ENCODE measurements at regions not wholly inside any gene's neighbourhood (a gene's known extent, or its start where the extent isn't known, plus 50 kb on each side); places are given as distances from the start of the nearest gene placed in this dataset.
"Not testable (repeated sequence)": the region's sequence is repeated elsewhere in the genome, so short reads cannot be mapped to it uniquely, and the experiment has no call there.

GRCh38 chr5:100664140-100664539, 129.0 kb downstream of the FAM174A start:
- Histone ChIP-seq H3K4me3 (ENCODE audit: low read depth in 1 of 2, low read length in 2 of 2) (no peak overlapping the region), H3K36me3 (ENCODE audit: control insufficient read depth in 2 of 2, insufficient read depth in 2 of 2, low read length in 1 of 2) (no peaks in the 10 kb centered on the region), H3K9me3 (ENCODE audit: control insufficient read depth in 2 of 2, insufficient read depth in 1 of 2, low read depth in 1 of 2, low read length in 1 of 2) (no peaks in the 10 kb centered on the region), H3K4me1 (ENCODE audit: control insufficient read depth in 2 of 2, insufficient read depth in 2 of 2, low read length in 1 of 2) (no peaks in the 10 kb centered on the region), H3K27ac (ENCODE audit: low read depth in 2 of 2, low read length in 1 of 2) (no peak overlapping the region), H3K27me3 (ENCODE audit: control insufficient read depth in 1 of 2, insufficient read depth in 2 of 2, low read length in 2 of 2) (no peaks in the 10 kb centered on the region)
- WGBS, 2 donors = 95 to 97% methylated on average over 1 of the region's 1 CpG

- WGBS, 2 donors = 37 to 44% methylated on average over 4 of the region's 4 CpGs
- H3K4me1 ChIP-seq (ENCODE audit: control insufficient read depth in 2 of 2, insufficient read depth in 2 of 2, low read length in 1 of 2) = no peaks in the 10 kb centered on the region
- no peak overlapping the region for H3K27ac ChIP-seq (ENCODE audit: low read depth in 2 of 2, low read length in 1 of 2)
- no peaks in the 10 kb centered on the region for H3K9me3 ChIP-seq (ENCODE audit: control insufficient read depth in 2 of 2, insufficient read depth in 1 of 2, low read depth in 1 of 2, low read length in 1 of 2)
- no peaks in the 10 kb centered on the region for H3K36me3 ChIP-seq (ENCODE audit: control insufficient read depth in 2 of 2, insufficient read depth in 2 of 2, low read length in 1 of 2)
- no peaks in the 10 kb centered on the region for H3K27me3 ChIP-seq (ENCODE audit: control insufficient read depth in 1 of 2, insufficient read depth in 2 of 2, low read length in 2 of 2)
- H3K4me3 ChIP-seq (ENCODE audit: low read depth in 1 of 2, low read length in 2 of 2) = no peak overlapping the region
Observed at GRCh38 chr5:100667161-100667630, 132.0 kb downstream of the FAM174A start.

GRCh38 chr5:100668511-100668910, 133.3 kb downstream of the FAM174A start:
- Histone ChIP-seq H3K36me3 (ENCODE audit: control insufficient read depth in 2 of 2, insufficient read depth in 2 of 2, low read length in 1 of 2) (no peaks in the 10 kb centered on the region), H3K4me3 (ENCODE audit: low read depth in 1 of 2, low read length in 2 of 2) (no peak overlapping the region), H3K27ac (ENCODE audit: low read depth in 2 of 2, low read length in 1 of 2) (no peak overlapping the region), H3K4me1 (ENCODE audit: control insufficient read depth in 2 of 2, insufficient read depth in 2 of 2, low read length in 1 of 2) (no peaks in the 10 kb centered on the region), H3K27me3 (ENCODE audit: control insufficient read depth in 1 of 2, insufficient read depth in 2 of 2, low read length in 2 of 2) (no peaks in the 10 kb centered on the region), H3K9me3 (ENCODE audit: control insufficient read depth in 2 of 2, insufficient read depth in 1 of 2, low read depth in 1 of 2, low read length in 1 of 2) (no peaks in the 10 kb centered on the region)
- WGBS, 2 donors = 67 to 76% methylated on average over 3 of the region's 3 CpGs

GRCh38 chr5:100676817-100677631, 141.8 kb downstream of the FAM174A start:
- H3K4me1 ChIP-seq (ENCODE audit: control insufficient read depth in 2 of 2, insufficient read depth in 2 of 2, low read length in 1 of 2) = no peaks in the 10 kb centered on the region
- H3K27ac ChIP-seq (ENCODE audit: low read depth in 2 of 2, low read length in 1 of 2) = no peak overlapping the region
- H3K9me3 ChIP-seq (ENCODE audit: control insufficient read depth in 2 of 2, insufficient read depth in 1 of 2, low read depth in 1 of 2, low read length in 1 of 2) = no peaks in the 10 kb centered on the region
- H3K27me3 ChIP-seq (ENCODE audit: control insufficient read depth in 1 of 2, insufficient read depth in 2 of 2, low read length in 2 of 2) = no peaks in the 10 kb centered on the region
- no peak overlapping the region for H3K4me3 ChIP-seq (ENCODE audit: low read depth in 1 of 2, low read length in 2 of 2)
- WGBS, 2 donors = 45 to 53% methylated on average over 5 of the region's 5 CpGs
- H3K36me3 ChIP-seq (ENCODE audit: control insufficient read depth in 2 of 2, insufficient read depth in 2 of 2, low read length in 1 of 2) = no peaks in the 10 kb centered on the region

GRCh38 chr5:100682625-100683024, 147.5 kb downstream of the FAM174A start:
- no peaks in the 10 kb centered on the region for H3K27me3 ChIP-seq (ENCODE audit: control insufficient read depth in 1 of 2, insufficient read depth in 2 of 2, low read length in 2 of 2)
- H3K27ac ChIP-seq (ENCODE audit: low read depth in 2 of 2, low read length in 1 of 2) = no peak overlapping the region
- no peaks in the 10 kb centered on the region for H3K36me3 ChIP-seq (ENCODE audit: control insufficient read depth in 2 of 2, insufficient read depth in 2 of 2, low read length in 1 of 2)
- H3K4me1 ChIP-seq (ENCODE audit: control insufficient read depth in 2 of 2, insufficient read depth in 2 of 2, low read length in 1 of 2) = no peaks in the 10 kb centered on the region
- no peak overlapping the region for H3K4me3 ChIP-seq (ENCODE audit: low read depth in 1 of 2, low read length in 2 of 2)
- 92 to 93% methylated on average over 1 of the region's 1 CpG for WGBS, 2 donors
- peaks cover 4 to 10% of the 10 kb centered on the region in 2 donors for H3K9me3 ChIP-seq (ENCODE audit: control insufficient read depth in 2 of 2, insufficient read depth in 1 of 2, low read depth in 1 of 2, low read length in 1 of 2)

GRCh38 chr5:100683881-100684280, 148.7 kb downstream of the FAM174A start:
- peaks cover 4 to 10% of the 10 kb centered on the region in 2 donors for H3K9me3 ChIP-seq (ENCODE audit: control insufficient read depth in 2 of 2, insufficient read depth in 1 of 2, low read depth in 1 of 2, low read length in 1 of 2)
- 87 to 96% methylated on average over 3 of the region's 3 CpGs for WGBS, 2 donors
- H3K27ac ChIP-seq (ENCODE audit: low read depth in 2 of 2, low read length in 1 of 2) = no peak overlapping the region
- H3K4me3 ChIP-seq (ENCODE audit: low read depth in 1 of 2, low read length in 2 of 2) = no peak overlapping the region
- H3K4me1 ChIP-seq (ENCODE audit: control insufficient read depth in 2 of 2, insufficient read depth in 2 of 2, low read length in 1 of 2) = no peaks in the 10 kb centered on the region
- no peaks in the 10 kb centered on the region for H3K27me3 ChIP-seq (ENCODE audit: control insufficient read depth in 1 of 2, insufficient read depth in 2 of 2, low read length in 2 of 2)
- H3K36me3 ChIP-seq (ENCODE audit: control insufficient read depth in 2 of 2, insufficient read depth in 2 of 2, low read length in 1 of 2) = no peaks in the 10 kb centered on the region

GRCh38 chr5:100685122-100685521, 149.9 kb downstream of the FAM174A start:
- H3K9me3 ChIP-seq (ENCODE audit: control insufficient read depth in 2 of 2, insufficient read depth in 1 of 2, low read depth in 1 of 2, low read length in 1 of 2); H3K36me3 ChIP-seq (ENCODE audit: control insufficient read depth in 2 of 2, insufficient read depth in 2 of 2, low read length in 1 of 2); H3K4me3 ChIP-seq (ENCODE audit: low read depth in 1 of 2, low read length in 2 of 2); H3K4me1 ChIP-seq (ENCODE audit: control insufficient read depth in 2 of 2, insufficient read depth in 2 of 2, low read length in 1 of 2); H3K27ac ChIP-seq (ENCODE audit: low read depth in 2 of 2, low read length in 1 of 2); H3K27me3 ChIP-seq (ENCODE audit: control insufficient read depth in 1 of 2, insufficient read depth in 2 of 2, low read length in 2 of 2): not testable (repeated sequence)
- WGBS, 2 donors = 91 to 100% methylated on average over 2 of the region's 2 CpGs

- 95 to 97% methylated on average over 11 to 26 of the region's 26 CpGs for WGBS, 2 donors
- not testable (repeated sequence) for H3K9me3 ChIP-seq (ENCODE audit: control insufficient read depth in 2 of 2, insufficient read depth in 1 of 2, low read depth in 1 of 2, low read length in 1 of 2)
Observed at GRCh38 chr5:100688834-100689233, 153.7 kb downstream of the FAM174A start.

GRCh38 chr5:100690036-100690560, 154.9 kb downstream of the FAM174A start:
- H3K36me3 ChIP-seq (ENCODE audit: control insufficient read depth in 2 of 2, insufficient read depth in 2 of 2, low read length in 1 of 2) = no peaks in the 10 kb centered on the region
- H3K4me3 ChIP-seq (ENCODE audit: low read depth in 1 of 2, low read length in 2 of 2) = no peak overlapping the region
- H3K27me3 ChIP-seq (ENCODE audit: control insufficient read depth in 1 of 2, insufficient read depth in 2 of 2, low read length in 2 of 2) = no peaks in the 10 kb centered on the region
- no peak overlapping the region for H3K27ac ChIP-seq (ENCODE audit: low read depth in 2 of 2, low read length in 1 of 2)
- 87 to 91% methylated on average over 4 of the region's 4 CpGs for WGBS, 2 donors
- no peaks in the 10 kb centered on the region for H3K4me1 ChIP-seq (ENCODE audit: control insufficient read depth in 2 of 2, insufficient read depth in 2 of 2, low read length in 1 of 2)
- H3K9me3 ChIP-seq (ENCODE audit: control insufficient read depth in 2 of 2, insufficient read depth in 1 of 2, low read depth in 1 of 2, low read length in 1 of 2) = no peaks in the 10 kb centered on the region

More at GRCh38 chr5:100688834-100689233, 153.7 kb downstream of the FAM174A start:
- H3K4me3 ChIP-seq (ENCODE audit: low read depth in 1 of 2, low read length in 2 of 2); H3K4me1 ChIP-seq (ENCODE audit: control insufficient read depth in 2 of 2, insufficient read depth in 2 of 2, low read length in 1 of 2); H3K27me3 ChIP-seq (ENCODE audit: control insufficient read depth in 1 of 2, insufficient read depth in 2 of 2, low read length in 2 of 2); H3K36me3 ChIP-seq (ENCODE audit: control insufficient read depth in 2 of 2, insufficient read depth in 2 of 2, low read length in 1 of 2); H3K27ac ChIP-seq (ENCODE audit: low read depth in 2 of 2, low read length in 1 of 2): not testable (repeated sequence)

- Histone ChIP-seq H3K4me3 (ENCODE audit: low read depth in 1 of 2, low read length in 2 of 2) (no peak overlapping the region), H3K4me1 (ENCODE audit: control insufficient read depth in 2 of 2, insufficient read depth in 2 of 2, low read length in 1 of 2) (no peaks in the 10 kb centered on the region), H3K27me3 (ENCODE audit: control insufficient read depth in 1 of 2, insufficient read depth in 2 of 2, low read length in 2 of 2) (no peaks in the 10 kb centered on the region), H3K27ac (ENCODE audit: low read depth in 2 of 2, low read length in 1 of 2) (no peak overlapping the region), H3K36me3 (ENCODE audit: control insufficient read depth in 2 of 2, insufficient read depth in 2 of 2, low read length in 1 of 2) (no peaks in the 10 kb centered on the region), H3K9me3 (ENCODE audit: control insufficient read depth in 2 of 2, insufficient read depth in 1 of 2, low read depth in 1 of 2, low read length in 1 of 2) (no peaks in the 10 kb centered on the region)
Observed at GRCh38 chr5:100691085-100691484, 155.9 kb downstream of the FAM174A start.

Measured in esophagus (tissue), 2 donors.